ENCODE measurements at regions not wholly inside any gene's neighbourhood (a gene's known extent, or its start where the extent isn't known, plus 50 kb on each side); places are given as distances from the start of the nearest gene placed in this dataset.

DNA sequence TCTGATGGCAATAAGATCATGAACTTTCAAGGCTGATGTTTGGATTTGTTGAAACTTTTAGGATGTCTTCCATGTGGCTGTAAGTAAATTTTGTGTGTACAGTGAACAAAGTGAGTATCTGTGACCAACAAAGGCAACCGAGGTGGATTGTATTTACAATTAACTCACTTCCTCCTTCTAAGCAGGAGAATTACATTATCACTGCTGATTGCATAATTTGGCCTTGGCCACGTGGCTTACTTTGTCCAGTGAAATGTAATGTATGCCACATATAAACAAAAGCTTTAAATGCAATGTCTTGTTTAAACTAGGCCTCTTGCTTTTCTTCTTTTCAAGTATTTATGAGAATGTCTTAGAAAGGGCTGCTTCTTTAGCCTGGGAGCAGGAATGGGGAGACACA, 66.3 kb upstream of the MAD2L1 start:
- Mint-ChIP-seq H3K27me3 (ENCODE audit: low read depth) (no peaks in the 10 kb centered on the region), H3K4me3 (no peak overlapping the region), H3K9me3 (no peaks in the 10 kb centered on the region), H3K27ac (no peak overlapping the region), H3K4me1 (no peaks in the 10 kb centered on the region), H3K36me3 (ENCODE audit: insufficient read depth in 1 of 3, low read depth in 3 of 3) (peaks cover 0 to 4% (median 0%) of the 10 kb centered on the region in 3 experiments; a peak in 2 of 7 replicates)
- H3K14ac ChIP-seq (ENCODE audit: insufficient read depth, low read length) = no peak overlapping the region
- H3T11ph ChIP-seq (ENCODE audit: low read length) = no peak overlapping the region
- H3K23ac ChIP-seq (ENCODE audit: insufficient read length, low read depth, low read length) = no peak overlapping the region
- H3K23me2 ChIP-seq (ENCODE audit: insufficient read length, low read depth, low read length, poor library complexity, severe bottlenecking) = no peaks in the 10 kb centered on the region
- no peak overlapping the region for H4K5ac ChIP-seq (ENCODE audit: insufficient read length, low read depth, low read length)
- H3K4me1 ChIP-seq (ENCODE audit: insufficient read depth, low read length) = no peaks in the 10 kb centered on the region
- H4K20me1 ChIP-seq (ENCODE audit: control insufficient read depth, insufficient read depth, insufficient read length) = no peaks in the 10 kb centered on the region
- DNase-seq = no peak
- H3K4me2 ChIP-seq (ENCODE audit: insufficient read depth, insufficient read length, low read length) = no peak overlapping the region
- no peak overlapping the region for H2BK15ac ChIP-seq (ENCODE audit: low read depth, low read length)
- no peaks in the 10 kb centered on the region for H3K27me3 ChIP-seq (ENCODE audit: insufficient read depth, low read length)
- H3K56ac ChIP-seq (ENCODE audit: insufficient read length, low read depth, low read length) = no peak overlapping the region
- no peak overlapping the region for H2AK5ac ChIP-seq (ENCODE audit: insufficient read length, low read length)
- H2BK20ac ChIP-seq (ENCODE audit: low read depth, low read length, poor library complexity, severe bottlenecking) = no peak overlapping the region
- no CpG with 5 or more reads among the region's 2 CpGs for WGBS (ENCODE audit: extremely low coverage, insufficient read length, low lambda C conversion rate)
- no peaks in the 10 kb centered on the region for H3K79me1 ChIP-seq (ENCODE audit: insufficient read depth, low read depth, low read length, poor library complexity, severe bottlenecking)
- H2BK12ac ChIP-seq (ENCODE audit: insufficient read length, low read depth, low read length) = no peak overlapping the region
- H4K91ac ChIP-seq (ENCODE audit: insufficient read length, low read depth, low read length) = no peak overlapping the region
- H3K79me2 ChIP-seq (ENCODE audit: insufficient read depth, low read length) = no peaks in the 10 kb centered on the region
- no peak overlapping the region for H3K4ac ChIP-seq (ENCODE audit: low read depth, low read length)
- no peak overlapping the region for H3K9ac ChIP-seq (ENCODE audit: extremely low read depth, insufficient read length, low read length)
- H2BK120ac ChIP-seq (ENCODE audit: low read depth, low read length, poor library complexity, severe bottlenecking) = no peak overlapping the region
- no peak overlapping the region for H4K8ac ChIP-seq (replicated peaks; ENCODE audit: insufficient read length, low read depth, low read length)
- no peaks in the 10 kb centered on the region for H3K9me3 ChIP-seq (ENCODE audit: control insufficient read depth, low read depth, low read length)
- TF ChIP-seq, protein P1, sequence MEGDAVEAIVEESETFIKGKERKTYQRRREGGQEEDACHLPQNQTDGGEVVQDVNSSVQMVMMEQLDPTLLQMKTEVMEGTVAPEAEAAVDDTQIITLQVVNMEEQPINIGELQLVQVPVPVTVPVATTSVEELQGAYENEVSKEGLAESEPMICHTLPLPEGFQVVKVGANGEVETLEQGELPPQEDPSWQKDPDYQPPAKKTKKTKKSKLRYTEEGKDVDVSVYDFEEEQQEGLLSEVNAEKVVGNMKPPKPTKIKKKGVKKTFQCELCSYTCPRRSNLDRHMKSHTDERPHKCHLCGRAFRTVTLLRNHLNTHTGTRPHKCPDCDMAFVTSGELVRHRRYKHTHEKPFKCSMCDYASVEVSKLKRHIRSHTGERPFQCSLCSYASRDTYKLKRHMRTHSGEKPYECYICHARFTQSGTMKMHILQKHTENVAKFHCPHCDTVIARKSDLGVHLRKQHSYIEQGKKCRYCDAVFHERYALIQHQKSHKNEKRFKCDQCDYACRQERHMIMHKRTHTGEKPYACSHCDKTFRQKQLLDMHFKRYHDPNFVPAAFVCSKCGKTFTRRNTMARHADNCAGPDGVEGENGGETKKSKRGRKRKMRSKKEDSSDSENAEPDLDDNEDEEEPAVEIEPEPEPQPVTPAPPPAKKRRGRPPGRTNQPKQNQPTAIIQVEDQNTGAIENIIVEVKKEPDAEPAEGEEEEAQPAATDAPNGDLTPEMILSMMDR (conservative IDR thresholded peaks at IDR 0.05) = no peak
- H2BK5ac ChIP-seq (ENCODE audit: insufficient read length, low read length) = no peak overlapping the region
- H3K27ac ChIP-seq (ENCODE audit: insufficient read length, low read depth, low read length) = no peak overlapping the region
- no peak overlapping the region for H3K18ac ChIP-seq (ENCODE audit: insufficient read length, low read depth, low read length)
- no peak overlapping the region for H2AFZ ChIP-seq (ENCODE audit: low read length)

All from H9 (cell line).